ENCODE measurements at regions not wholly inside any gene's neighbourhood (a gene's known extent, or its start where the extent isn't known, plus 50 kb on each side); places are given as distances from the start of the nearest gene placed in this dataset.
A peak's percentile ranks its signal among the peaks of the same experiment; 100 is the strongest.

DNA sequence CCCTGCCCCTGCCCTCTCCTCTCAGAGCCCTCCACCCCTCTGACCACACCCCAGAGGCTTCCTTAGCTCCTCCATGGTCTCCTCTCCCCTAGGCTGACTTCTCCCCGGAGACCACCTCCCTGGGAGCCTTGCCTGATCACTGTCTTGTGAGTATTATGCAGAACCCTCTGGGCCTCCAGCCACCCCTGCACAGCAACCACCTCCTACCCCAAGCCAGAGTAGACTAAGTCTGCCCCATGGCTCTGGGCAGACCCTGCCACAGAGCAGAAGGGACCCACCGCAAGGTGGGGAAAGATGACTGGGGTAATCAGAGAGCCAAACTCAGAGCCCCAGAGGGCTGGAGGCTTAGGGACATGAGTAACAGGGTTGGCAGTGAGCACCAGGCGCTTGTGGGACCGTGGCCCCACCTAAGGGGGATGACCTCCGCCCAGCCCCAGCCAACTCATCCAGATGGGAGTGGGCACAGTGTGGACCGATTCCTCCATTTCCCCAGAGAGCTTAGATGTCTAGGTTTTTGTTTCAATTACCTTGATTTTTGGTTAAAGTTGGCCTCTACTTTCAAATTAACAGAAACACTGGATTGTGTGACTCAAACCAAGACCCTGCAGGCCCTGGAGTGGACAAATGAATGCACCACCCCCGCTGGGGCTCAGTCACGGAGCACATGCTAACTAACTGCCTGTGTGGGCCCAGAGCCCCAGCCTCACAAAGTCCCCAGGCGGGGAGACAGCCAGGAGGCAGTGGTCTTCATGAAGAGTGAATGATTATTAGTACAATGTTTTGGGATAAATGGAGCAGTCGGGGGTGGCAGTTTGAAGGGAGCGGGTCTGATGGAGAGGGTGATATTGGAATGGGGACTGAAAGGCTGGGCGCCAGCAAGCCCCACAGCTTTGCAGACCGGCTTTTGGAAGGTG lies 119.4 kb upstream of the PRR20G start:
- Histone ChIP-seq H3K27ac (no peak overlapping the region), H3K4me3 (no peak overlapping the region), H3K36me3 (replicated peaks in 1 of 2) (no peaks in the 10 kb centered on the region), H3K4me1 (replicated peaks in 1 of 2) (no peaks in the 10 kb centered on the region), H3K27me3 (no peaks in the 10 kb centered on the region), H3K9me3 (replicated peaks in 1 of 3) (no peaks in the 10 kb centered on the region)
- DNase-seq = peak in 2 of 7 donors; percentile 4 to 18
- TF ChIP-seq, protein P1, sequence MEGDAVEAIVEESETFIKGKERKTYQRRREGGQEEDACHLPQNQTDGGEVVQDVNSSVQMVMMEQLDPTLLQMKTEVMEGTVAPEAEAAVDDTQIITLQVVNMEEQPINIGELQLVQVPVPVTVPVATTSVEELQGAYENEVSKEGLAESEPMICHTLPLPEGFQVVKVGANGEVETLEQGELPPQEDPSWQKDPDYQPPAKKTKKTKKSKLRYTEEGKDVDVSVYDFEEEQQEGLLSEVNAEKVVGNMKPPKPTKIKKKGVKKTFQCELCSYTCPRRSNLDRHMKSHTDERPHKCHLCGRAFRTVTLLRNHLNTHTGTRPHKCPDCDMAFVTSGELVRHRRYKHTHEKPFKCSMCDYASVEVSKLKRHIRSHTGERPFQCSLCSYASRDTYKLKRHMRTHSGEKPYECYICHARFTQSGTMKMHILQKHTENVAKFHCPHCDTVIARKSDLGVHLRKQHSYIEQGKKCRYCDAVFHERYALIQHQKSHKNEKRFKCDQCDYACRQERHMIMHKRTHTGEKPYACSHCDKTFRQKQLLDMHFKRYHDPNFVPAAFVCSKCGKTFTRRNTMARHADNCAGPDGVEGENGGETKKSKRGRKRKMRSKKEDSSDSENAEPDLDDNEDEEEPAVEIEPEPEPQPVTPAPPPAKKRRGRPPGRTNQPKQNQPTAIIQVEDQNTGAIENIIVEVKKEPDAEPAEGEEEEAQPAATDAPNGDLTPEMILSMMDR (IDR thresholded peaks at IDR 0.05) = no peak
- no peak for TF ChIP-seq POLR2A (IDR thresholded peaks at IDR 0.05)
- intact Hi-C loops (cut with DNase I) = no loop called here
- WGBS, 4 donors = 87 to 94% (median 90%) methylated on average over 10 to 13 of the region's 13 CpGs

DNA sequence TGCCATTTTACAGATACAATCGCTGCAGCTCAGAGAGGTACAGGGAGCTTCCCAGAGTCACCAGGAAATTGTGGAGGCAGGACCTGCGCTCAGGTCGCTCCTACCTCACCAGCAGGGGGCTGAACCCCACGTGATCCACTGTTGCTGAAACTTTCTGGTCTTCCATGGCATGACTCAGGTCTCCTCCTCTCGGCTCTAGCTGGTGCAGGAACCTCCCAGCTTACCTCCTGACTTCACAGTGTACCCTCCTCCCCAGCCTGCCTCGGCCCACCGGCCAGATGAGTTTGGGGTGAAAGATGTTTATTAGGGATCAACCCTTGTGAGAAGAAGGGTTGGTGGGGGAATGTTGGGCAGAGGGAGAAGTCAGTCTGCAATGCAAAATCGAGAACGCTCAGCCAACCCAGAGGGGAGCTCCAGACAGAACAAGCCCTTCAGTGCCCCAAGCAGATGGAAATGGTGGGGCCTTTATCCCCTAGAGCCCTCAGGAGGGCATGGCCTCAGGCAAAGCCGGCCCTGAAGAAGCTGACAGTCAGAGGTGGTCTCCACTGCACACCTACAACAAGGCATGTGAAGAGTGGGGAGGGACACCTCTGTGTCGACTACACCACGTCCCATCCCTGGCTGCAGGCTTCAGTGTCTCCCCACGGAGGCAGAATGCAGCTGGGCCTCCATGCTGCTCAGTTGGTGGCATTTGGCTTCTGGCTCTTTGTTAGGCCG lies 118.6 kb upstream of the PRR20G start:
- Histone ChIP-seq H3K4me3 (no peak overlapping the region), H3K4me1 (replicated peaks in 1 of 2) (no peaks in the 10 kb centered on the region), H3K27me3 (no peaks in the 10 kb centered on the region), H3K36me3 (replicated peaks in 1 of 2) (no peaks in the 10 kb centered on the region), H3K9me3 (replicated peaks in 1 of 3) (no peaks in the 10 kb centered on the region), H3K27ac (no peak overlapping the region)
- 76 to 80% (median 77%) methylated on average over 11 to 14 of the region's 14 CpGs for WGBS, 4 donors
- intact Hi-C loops (cut with DNase I) = no loop called here
- TF ChIP-seq, protein P1 (IDR thresholded peaks at IDR 0.05) = peak in 1 of 6 experiments; percentile 13
- no peak for TF ChIP-seq POLR2A (IDR thresholded peaks at IDR 0.05)
- peak in 2 of 7 donors; percentile 10 to 43 for DNase-seq

- peak in 1 of 7 donors; percentile 24 for DNase-seq
- intact Hi-C loops (cut with DNase I) = no loop called here
- TF ChIP-seq, protein P1 (IDR thresholded peaks at IDR 0.05) = no peak
- TF ChIP-seq POLR2A (IDR thresholded peaks at IDR 0.05) = no peak
- no peaks in the 10 kb centered on the region for H3K9me3 ChIP-seq (replicated peaks in 1 of 3)
- H3K27ac ChIP-seq = no peak overlapping the region
- H3K36me3 ChIP-seq (replicated peaks in 1 of 2) = no peaks in the 10 kb centered on the region
- H3K27me3 ChIP-seq = no peaks in the 10 kb centered on the region
- WGBS, 4 donors = 79 to 87% (median 85%) methylated on average over 10 of the region's 10 CpGs
- no peaks in the 10 kb centered on the region for H3K4me1 ChIP-seq (replicated peaks in 1 of 2)
- H3K4me3 ChIP-seq = no peak overlapping the region
These were observed 117.9 kb upstream of the PRR20G start for GRCh38 chr3:127405791-127406190.

DNA sequence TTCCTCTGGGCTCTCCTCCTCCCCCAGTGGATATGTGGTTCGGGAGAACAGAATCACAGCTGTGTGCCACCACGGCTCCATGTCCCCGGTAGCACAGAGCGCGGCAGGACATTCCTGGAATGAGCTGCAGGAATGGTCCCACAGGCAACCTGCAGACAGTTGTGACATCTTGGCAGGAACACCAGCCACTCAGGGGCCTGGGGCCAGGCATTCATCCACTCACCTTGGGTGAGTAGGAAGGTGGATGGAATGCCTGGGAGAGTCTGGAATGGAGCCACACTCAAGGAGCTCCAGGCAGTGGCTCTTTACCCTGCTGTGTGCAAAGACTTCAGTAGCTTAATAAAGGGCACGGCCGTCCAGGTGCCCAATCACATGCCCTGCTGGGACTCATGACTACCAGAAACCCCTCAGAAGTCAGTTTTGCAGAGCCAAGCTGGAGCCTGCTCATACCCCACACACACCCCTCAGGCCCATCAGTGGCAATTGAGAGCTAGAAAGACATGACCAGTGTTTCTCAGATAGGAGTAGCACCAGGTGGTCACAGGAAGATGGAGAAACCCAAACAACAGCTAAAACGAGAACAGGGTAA lies 117.3 kb upstream of the PRR20G start:
- 74 to 84% (median 78%) methylated on average over 7 to 8 of the region's 8 CpGs for WGBS, 4 donors
- no peaks in the 10 kb centered on the region for H3K36me3 ChIP-seq (replicated peaks in 1 of 2)
- H3K27me3 ChIP-seq = no peaks in the 10 kb centered on the region
- H3K9me3 ChIP-seq (replicated peaks in 1 of 3) = no peaks in the 10 kb centered on the region
- DNase-seq = peak in 1 of 7 donors; percentile 35
- H3K4me1 ChIP-seq (replicated peaks in 1 of 2) = no peaks in the 10 kb centered on the region
- intact Hi-C loops (cut with DNase I) = no loop called here
- no peak overlapping the region for H3K4me3 ChIP-seq
- TF ChIP-seq POLR2A (IDR thresholded peaks at IDR 0.05) = no peak
- TF ChIP-seq, protein P1 (IDR thresholded peaks at IDR 0.05) = no peak
- H3K27ac ChIP-seq = no peak overlapping the region
